OCI-LY3 (cell line): ENCODE measurements at regions not wholly inside any gene's neighbourhood (a gene's known extent, or its start where the extent isn't known, plus 50 kb on each side); places are given as distances from the start of the nearest gene placed in this dataset.
"Not testable (repeated sequence)": the region's sequence is repeated elsewhere in the genome, so short reads cannot be mapped to it uniquely, and the experiment has no call there.

Source experiments
- EZH2phosphoT487 ChIP-seq: fragments of 200-600 bp; shearing (Covaris generic); IDR thresholded peaks from 2 replicates; pipeline ENCODE4 v1.6.1; 2018; ENCODE audit warnings: antibody characterized with exemption, mixed run types, low read depth
- TF ChIP-seq, protein P1 (sequence below): fragments of 200-600, 300-600 bp; sonication (generic); IDR thresholded peaks from 2 replicates; pipeline ENCODE4 v1.5.1; 2014; ENCODE audit warnings: antibody characterized with exemption, low read length, low read depth

DNA sequence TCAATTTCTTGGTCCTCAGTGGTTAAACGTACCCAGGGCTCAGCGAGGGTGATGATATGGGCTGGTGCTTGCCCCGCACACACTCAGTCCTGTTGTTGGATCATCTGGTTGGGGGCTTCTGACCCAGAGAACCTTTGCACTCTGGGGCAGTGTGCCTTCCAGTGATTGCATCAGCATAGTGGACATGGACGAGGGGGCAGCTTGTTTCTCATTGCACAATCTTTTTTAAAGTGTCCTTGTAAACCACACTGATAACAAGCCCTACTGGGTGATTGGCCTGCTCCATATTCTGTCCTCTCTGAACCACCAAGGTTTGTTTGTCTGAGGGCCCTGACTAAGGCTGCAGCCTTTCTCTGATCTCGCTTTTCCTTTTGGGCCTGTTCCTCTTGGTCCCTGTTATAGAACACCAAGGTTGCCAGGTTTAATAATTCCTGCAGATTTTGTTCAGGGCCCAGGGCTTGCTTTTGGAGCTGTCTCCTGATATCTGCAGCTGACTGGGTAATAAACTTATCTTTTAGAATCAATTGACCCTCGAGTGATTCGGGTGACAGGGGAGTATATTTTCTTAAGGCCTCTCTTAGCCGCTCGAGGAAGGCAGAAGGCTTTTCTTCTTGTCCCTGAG lies 101.6 kb downstream of the SH3GLB1 start:
- TF ChIP-seq, protein P1, sequence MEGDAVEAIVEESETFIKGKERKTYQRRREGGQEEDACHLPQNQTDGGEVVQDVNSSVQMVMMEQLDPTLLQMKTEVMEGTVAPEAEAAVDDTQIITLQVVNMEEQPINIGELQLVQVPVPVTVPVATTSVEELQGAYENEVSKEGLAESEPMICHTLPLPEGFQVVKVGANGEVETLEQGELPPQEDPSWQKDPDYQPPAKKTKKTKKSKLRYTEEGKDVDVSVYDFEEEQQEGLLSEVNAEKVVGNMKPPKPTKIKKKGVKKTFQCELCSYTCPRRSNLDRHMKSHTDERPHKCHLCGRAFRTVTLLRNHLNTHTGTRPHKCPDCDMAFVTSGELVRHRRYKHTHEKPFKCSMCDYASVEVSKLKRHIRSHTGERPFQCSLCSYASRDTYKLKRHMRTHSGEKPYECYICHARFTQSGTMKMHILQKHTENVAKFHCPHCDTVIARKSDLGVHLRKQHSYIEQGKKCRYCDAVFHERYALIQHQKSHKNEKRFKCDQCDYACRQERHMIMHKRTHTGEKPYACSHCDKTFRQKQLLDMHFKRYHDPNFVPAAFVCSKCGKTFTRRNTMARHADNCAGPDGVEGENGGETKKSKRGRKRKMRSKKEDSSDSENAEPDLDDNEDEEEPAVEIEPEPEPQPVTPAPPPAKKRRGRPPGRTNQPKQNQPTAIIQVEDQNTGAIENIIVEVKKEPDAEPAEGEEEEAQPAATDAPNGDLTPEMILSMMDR = not testable (repeated sequence)
- not testable (repeated sequence) for TF ChIP-seq EZH2phosphoT487
